ENCODE measurements at regions not wholly inside any gene's neighbourhood (a gene's known extent, or its start where the extent isn't known, plus 50 kb on each side); places are given as distances from the start of the nearest gene placed in this dataset.

GRCh38 chr9:80013891-80014290 is 442.1 kb downstream of the TLE4 start:
- DNase-seq (no peak), ATAC-seq (ENCODE audit: poor library complexity) (no peak)
- H3K27ac Mint-ChIP-seq, result no peak overlapping the region
- POLR2A ChIA-PET, result no interaction called here
- Histone ChIP-seq H3K36me3 (ENCODE audit: insufficient read depth, low read length) (no peaks in the 10 kb centered on the region), H3K9me3 (ENCODE audit: control insufficient read depth in 1 of 2, insufficient read depth in 1 of 2, low read length in 2 of 2) (no peaks in the 10 kb centered on the region), H3K4me3 (ENCODE audit: low read length) (no peak overlapping the region), H3K4me1 (ENCODE audit: insufficient read depth, low read length) (no peaks in the 10 kb centered on the region), H3K27ac (ENCODE audit: low read depth in 1 of 2, low read length in 2 of 2) (no peak overlapping the region), H3K27me3 (ENCODE audit: control insufficient read depth in 1 of 2, insufficient read depth in 2 of 2, low read length in 2 of 2) (no peaks in the 10 kb centered on the region)
- no peaks in the 10 kb centered on the region for H3K36me3 Mint-ChIP-seq (ENCODE audit: low read depth)
- CTCF ChIA-PET, result no interaction called here
- no peaks in the 10 kb centered on the region for H3K27me3 Mint-ChIP-seq
- no peaks in the 10 kb centered on the region for H3K4me1 Mint-ChIP-seq (ENCODE audit: low read depth)
- intact Hi-C loops (cut with DNase I, micrococcal nuclease), result no loop called here
- TF ChIP-seq CTCF (IDR thresholded peaks at IDR 0.05), result no peak
- peaks cover 4% of the 10 kb centered on the region for H3K9me3 Mint-ChIP-seq
- H3K4me3 Mint-ChIP-seq, result no peak overlapping the region

GRCh38 chr9:80012557-80013330 is 441.0 kb downstream of the TLE4 start:
- H3K27ac ChIP-seq (ENCODE audit: low read depth in 1 of 2, low read length in 2 of 2), result no peak overlapping the region
- no peak for TF ChIP-seq CTCF (IDR thresholded peaks at IDR 0.05)
- H3K4me1 ChIP-seq (ENCODE audit: insufficient read depth, low read length), result no peaks in the 10 kb centered on the region
- no peak overlapping the region for H3K4me3 ChIP-seq (ENCODE audit: low read length)
- Mint-ChIP-seq H3K9me3 (peaks cover 4% of the 10 kb centered on the region), H3K27ac (no peak overlapping the region), H3K4me3 (no peak overlapping the region), H3K27me3 (no peaks in the 10 kb centered on the region), H3K4me1 (ENCODE audit: low read depth) (no peaks in the 10 kb centered on the region), H3K36me3 (ENCODE audit: low read depth) (no peaks in the 10 kb centered on the region)
- no peaks in the 10 kb centered on the region for H3K27me3 ChIP-seq (ENCODE audit: control insufficient read depth in 1 of 2, insufficient read depth in 2 of 2, low read length in 2 of 2)
- ChIA-PET POLR2A (no interaction called here), CTCF (interaction anchor here (1.0 kb wide), 1 partner anchor 13 kb away, joined by 4 read pairs; no protein-coding TSS in a partner anchor)
- DNase-seq (no peak), ATAC-seq (ENCODE audit: poor library complexity) (no peak)
- no peaks in the 10 kb centered on the region for H3K9me3 ChIP-seq (ENCODE audit: control insufficient read depth in 1 of 2, insufficient read depth in 1 of 2, low read length in 2 of 2)
- intact Hi-C loops (cut with DNase I, micrococcal nuclease), result no loop called here
- H3K36me3 ChIP-seq (ENCODE audit: insufficient read depth, low read length), result no peaks in the 10 kb centered on the region

GRCh38 chr9:80009204-80009603 is 437.4 kb downstream of the TLE4 start:
- DNase-seq, result no peak
- Mint-ChIP-seq H3K36me3 (ENCODE audit: low read depth) (no peaks in the 10 kb centered on the region), H3K4me1 (ENCODE audit: low read depth) (no peaks in the 10 kb centered on the region), H3K4me3 (no peak overlapping the region), H3K9me3 (peaks cover 4% of the 10 kb centered on the region), H3K27ac (no peak overlapping the region), H3K27me3 (no peaks in the 10 kb centered on the region)
- CTCF ChIA-PET, result no interaction called here
- Histone ChIP-seq H3K27ac (ENCODE audit: low read depth in 1 of 2, low read length in 2 of 2) (no peak overlapping the region), H3K4me1 (ENCODE audit: insufficient read depth, low read length) (no peaks in the 10 kb centered on the region), H3K27me3 (ENCODE audit: control insufficient read depth in 1 of 2, insufficient read depth in 2 of 2, low read length in 2 of 2) (no peaks in the 10 kb centered on the region), H3K36me3 (ENCODE audit: insufficient read depth, low read length) (no peaks in the 10 kb centered on the region), H3K4me3 (ENCODE audit: low read length) (no peak overlapping the region), H3K9me3 (ENCODE audit: control insufficient read depth in 1 of 2, insufficient read depth in 1 of 2, low read length in 2 of 2) (no peaks in the 10 kb centered on the region)
- TF ChIP-seq CTCF (IDR thresholded peaks at IDR 0.05), result no peak
- POLR2A ChIA-PET, result no interaction called here
- ATAC-seq (ENCODE audit: poor library complexity), result no peak
- intact Hi-C loops (cut with DNase I, micrococcal nuclease), result loop anchor here in 1 of 2 experiments (5.0 kb wide), 2 partner anchors 37 to 52 kb away; no protein-coding TSS in a partner anchor

Data from CD4-positive, alpha-beta T cell (primary cell).